ENCODE measurements at regions not wholly inside any gene's neighbourhood (a gene's known extent, or its start where the extent isn't known, plus 50 kb on each side); places are given as distances from the start of the nearest gene placed in this dataset.
A peak's percentile ranks its signal among the peaks of the same experiment; 100 is the strongest.

GRCh38 chr16:50478773-50479149, 69.4 kb upstream of the NKD1 start:
- CTCF ChIA-PET = interaction anchor here (1.1 kb wide), 1 partner anchor 17 kb away, joined by 3 read pairs; no protein-coding TSS in a partner anchor
- POLR2A ChIA-PET = no interaction called here

DNA sequence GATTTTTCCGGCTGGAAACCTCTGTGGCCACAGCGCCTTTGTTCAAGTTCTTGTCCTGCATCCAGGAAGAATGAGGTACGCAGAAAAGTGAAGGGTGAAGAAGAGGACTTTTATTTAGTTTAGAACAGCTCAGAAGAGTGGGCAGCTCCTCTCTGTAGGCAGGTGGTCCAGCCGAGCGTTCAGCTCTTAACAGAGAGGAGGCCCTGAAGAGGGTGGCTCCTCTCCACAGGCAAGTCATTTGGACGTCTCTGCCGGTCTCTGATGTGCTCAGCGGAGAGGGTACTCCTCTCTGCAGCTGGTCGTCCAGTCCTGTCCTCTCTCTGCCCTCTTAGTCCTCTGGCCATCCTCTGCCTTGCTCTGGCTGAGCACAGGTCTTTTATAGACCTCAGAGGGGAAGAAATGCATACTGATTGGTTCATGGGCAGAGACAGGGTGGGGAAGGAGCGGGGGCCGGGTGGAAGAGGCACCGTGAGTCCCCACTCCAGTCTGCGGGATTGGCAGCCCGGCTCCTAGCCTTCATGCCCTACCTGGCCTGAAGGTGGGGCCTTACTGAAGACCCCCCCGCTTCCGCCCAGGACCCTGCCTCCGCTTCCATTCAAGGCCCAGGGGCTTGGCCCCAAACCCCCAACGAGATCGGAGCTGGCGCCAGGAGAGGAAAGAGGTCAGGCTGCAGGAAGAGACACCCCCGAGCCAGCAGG, 70.0 kb upstream of the NKD1 start:
- POLR2A ChIA-PET = no interaction called here
- TF ChIP-seq, protein P1, sequence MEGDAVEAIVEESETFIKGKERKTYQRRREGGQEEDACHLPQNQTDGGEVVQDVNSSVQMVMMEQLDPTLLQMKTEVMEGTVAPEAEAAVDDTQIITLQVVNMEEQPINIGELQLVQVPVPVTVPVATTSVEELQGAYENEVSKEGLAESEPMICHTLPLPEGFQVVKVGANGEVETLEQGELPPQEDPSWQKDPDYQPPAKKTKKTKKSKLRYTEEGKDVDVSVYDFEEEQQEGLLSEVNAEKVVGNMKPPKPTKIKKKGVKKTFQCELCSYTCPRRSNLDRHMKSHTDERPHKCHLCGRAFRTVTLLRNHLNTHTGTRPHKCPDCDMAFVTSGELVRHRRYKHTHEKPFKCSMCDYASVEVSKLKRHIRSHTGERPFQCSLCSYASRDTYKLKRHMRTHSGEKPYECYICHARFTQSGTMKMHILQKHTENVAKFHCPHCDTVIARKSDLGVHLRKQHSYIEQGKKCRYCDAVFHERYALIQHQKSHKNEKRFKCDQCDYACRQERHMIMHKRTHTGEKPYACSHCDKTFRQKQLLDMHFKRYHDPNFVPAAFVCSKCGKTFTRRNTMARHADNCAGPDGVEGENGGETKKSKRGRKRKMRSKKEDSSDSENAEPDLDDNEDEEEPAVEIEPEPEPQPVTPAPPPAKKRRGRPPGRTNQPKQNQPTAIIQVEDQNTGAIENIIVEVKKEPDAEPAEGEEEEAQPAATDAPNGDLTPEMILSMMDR (IDR thresholded peaks at IDR 0.05; ENCODE audit: control extremely low read depth, extremely low read depth, low read depth, missing control alignments) = no peak
- CTCF ChIA-PET = interaction anchor here (1.1 kb wide), 1 partner anchor 16 kb away, joined by 3 read pairs; no protein-coding TSS in a partner anchor
- DNase-seq (ENCODE audit: extremely low spot score) = no peak

More at GRCh38 chr16:50478773-50479149, 69.4 kb upstream of the NKD1 start:
- no peak for DNase-seq (ENCODE audit: extremely low spot score)
- TF ChIP-seq, protein P1 (IDR thresholded peaks at IDR 0.05; ENCODE audit: control extremely low read depth, extremely low read depth, low read depth, missing control alignments) = no peak

- no peak for DNase-seq (ENCODE audit: extremely low spot score)
- POLR2A ChIA-PET = no interaction called here
- TF ChIP-seq, protein P1 (IDR thresholded peaks at IDR 0.05; ENCODE audit: control extremely low read depth, extremely low read depth, low read depth, missing control alignments) = no peak
- CTCF ChIA-PET = no interaction called here
Measured at GRCh38 chr16:50476486-50477255, 71.5 kb upstream of the NKD1 start.

- POLR2A ChIA-PET = no interaction called here
- DNase-seq (ENCODE audit: extremely low spot score) = no peak
- TF ChIP-seq, protein P1 (IDR thresholded peaks at IDR 0.05; ENCODE audit: control extremely low read depth, extremely low read depth, low read depth, missing control alignments) = no peak
- CTCF ChIA-PET = no interaction called here
Measured at GRCh38 chr16:50475170-50475569, 73.0 kb upstream of the NKD1 start.

DNA sequence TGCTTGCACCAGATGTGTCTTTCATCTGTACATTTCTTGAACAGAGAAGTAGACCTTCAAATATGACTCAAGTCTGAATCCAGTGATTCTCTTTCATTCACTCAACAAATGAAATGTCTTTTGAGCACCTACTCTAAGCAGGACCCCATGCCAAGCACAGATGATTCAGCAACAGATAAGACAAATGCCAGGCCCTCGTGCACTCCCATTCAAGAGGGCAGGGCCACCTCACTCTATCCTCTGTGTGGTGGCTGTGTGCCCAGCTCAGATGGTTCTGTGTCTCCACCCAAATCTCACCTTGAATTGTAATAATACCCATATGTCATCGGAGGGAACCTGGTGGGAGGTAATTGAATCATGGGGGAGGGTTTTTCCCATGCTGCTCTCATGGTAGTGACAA, 74.1 kb upstream of the NKD1 start:
- TF ChIP-seq, protein P1 (IDR thresholded peaks at IDR 0.05; ENCODE audit: control extremely low read depth, extremely low read depth, low read depth, missing control alignments) = no peak
- POLR2A ChIA-PET = no interaction called here
- DNase-seq (ENCODE audit: extremely low spot score) = no peak
- CTCF ChIA-PET = no interaction called here

GRCh38 chr16:50473356-50473945, 74.7 kb upstream of the NKD1 start:
- POLR2A ChIA-PET = no interaction called here
- peak; percentile 45 for DNase-seq (ENCODE audit: extremely low spot score)
- CTCF ChIA-PET = interaction anchor here (1.0 to 1.4 kb wide), 6 partner anchors 8 to 449 kb away, joined by 3 to 4 read pairs (median 4); partner anchors contain the start of gene CNEP1R1
- TF ChIP-seq, protein P1 (IDR thresholded peaks at IDR 0.05; ENCODE audit: control extremely low read depth, extremely low read depth, low read depth, missing control alignments) = no peak

Data from GM10248 (cell line).